K562 (cell line): ENCODE measurements at regions not wholly inside any gene's neighbourhood (a gene's known extent, or its start where the extent isn't known, plus 50 kb on each side); places are given as distances from the start of the nearest gene placed in this dataset.

Experiments used
- ATF4 ChIP-seq: fragments of 450-650 bp; formaldehyde crosslinking; IDR thresholded peaks from 2 replicates; pipeline ENCODE4 v1.4.0; 2022; ENCODE audit warnings: mild to moderate bottlenecking, moderate library complexity
- ATF6 ChIP-seq: sonication (generic); formaldehyde crosslinking; IDR thresholded peaks from 2 replicates; pipeline ENCODE4 v1.4.0; 2020; ENCODE audit warnings: mild to moderate bottlenecking, missing genetic modification reagents
- BRCA1 ChIP-seq, 2 experiments: fragments of 450-650 bp in 1 of 2; sonication (generic) in 1 of 2; formaldehyde crosslinking in 1 of 2; IDR thresholded peaks; 2 replicates each; pipeline versions ENCODE4 v1.5.0 to v1.6.1; 2017 to 2020; ENCODE audit warnings: mild to moderate bottlenecking in 1 of 2, missing genetic modification reagents in 1 of 2
- E2F3 ChIP-seq: fragments of 250-450 bp; sonication (Bioruptor Pico); IDR thresholded peaks from 2 replicates; pipeline ENCODE4 v1.4.0; 2020; ENCODE audit warnings: mild to moderate bottlenecking
- JUNB ChIP-seq: fragments of 450-650 bp; formaldehyde crosslinking; conservative IDR thresholded peaks from 2 replicates; pipeline ENCODE4 v1.4.0; 2020; ENCODE audit warnings: mild to moderate bottlenecking
- NFYB ChIP-seq: IDR thresholded peaks from 2 replicates; pipeline ENCODE4 v1.6.1; 2011; ENCODE audit warnings: mild to moderate bottlenecking, moderate library complexity; ENCODE audit not compliant: insufficient read length; ENCODE audit errors: extremely low read depth
- NR0B1 ChIP-seq: fragments of 450-650 bp; IDR thresholded peaks from one replicate; pipeline ENCODE4 v1.6.1; 2018; ENCODE audit warnings: mild to moderate bottlenecking, moderate library complexity; ENCODE audit not compliant: partially characterized antibody
- PHF21A ChIP-seq: fragments of 450-650 bp; IDR thresholded peaks from 2 replicates; pipeline ENCODE4 v1.6.1; 2017; ENCODE audit warnings: low read depth, borderline replicate concordance
- PHF8 ChIP-seq: fragments of 200-600 bp; sonication (generic); IDR thresholded peaks from 2 replicates; pipeline ENCODE4 v1.6.1; 2012; ENCODE audit warnings: mixed run types, mild to moderate bottlenecking, inconsistent platforms, low read length, moderate library complexity, borderline replicate concordance
- RFX7 ChIP-seq: fragments of 250-450 bp; sonication (Bioruptor Pico); IDR thresholded peaks from 2 replicates; pipeline ENCODE4 v1.5.1; 2021; ENCODE audit warnings: mild to moderate bottlenecking
- SMARCA4 ChIP-seq: fragments of 450-650 bp; IDR thresholded peaks from 2 replicates; pipeline ENCODE4 v1.6.1; 2016
- SMC3 ChIP-seq: conservative IDR thresholded peaks from 2 replicates; pipeline ENCODE4 v1.6.1; 2011; ENCODE audit warnings: low read depth, low read length, improper control_type of control experiment; ENCODE audit not compliant: insufficient read depth
- SRSF7 ChIP-seq: fragments of 200-400 bp; formaldehyde crosslinking; optimal IDR thresholded peaks from 2 replicates; pipeline ENCODE3; 2017; ENCODE audit warnings: mild to moderate bottlenecking, low read depth, low read length
- ZNF318 ChIP-seq, 2 experiments: fragments of 450-650 bp; IDR thresholded peaks; 2 replicates each; pipeline ENCODE4 v1.6.1; 2016; ENCODE audit warnings: mild to moderate bottlenecking in 2 of 2, borderline replicate concordance in 1 of 2, low read depth in 1 of 2, moderate library complexity in 1 of 2
- ZNF668 ChIP-seq: fragments of 250-450 bp; sonication (Bioruptor Pico); IDR thresholded peaks from 2 replicates; pipeline ENCODE4 v1.8.0; 2022; ENCODE audit warnings: mild to moderate bottlenecking, inconsistent platforms
- ZNF75A ChIP-seq: fragments of 450-650 bp; formaldehyde crosslinking; IDR thresholded peaks from 2 replicates; pipeline ENCODE4 v1.4.0; 2020; ENCODE audit warnings: mild to moderate bottlenecking

GRCh38 chr2:16613539-16614011 lies 52.1 kb downstream of the CYRIA start (continued):
- no peak for TF ChIP-seq ATF6 (CRISPR knock-in tag)
- no peak for TF ChIP-seq ZNF668 (CRISPR knock-in tag)
- no peak for TF ChIP-seq NFYB
- peak; percentile 79 for TF ChIP-seq SMC3
- TF ChIP-seq E2F3, result no peak
- no peak for TF ChIP-seq BRCA1 (IDR thresholded peaks at IDR 0.05)
- no peak for TF ChIP-seq BRCA1 (CRISPR knock-in tag; IDR thresholded peaks at IDR 0.05)
- no peak for TF ChIP-seq ZNF318 (IDR thresholded peaks at IDR 0.05; ENCODE audit: borderline replicate concordance in 1 of 2, low read depth in 1 of 2)
- no peak for TF ChIP-seq PHF8
- no peak for TF ChIP-seq RFX7
- TF ChIP-seq SMARCA4, result no peak
- no peak for TF ChIP-seq NR0B1
- TF ChIP-seq ATF4, result no peak
- no peak for TF ChIP-seq ZNF75A (CRISPR knock-in tag)
- no peak for TF ChIP-seq JUNB (CRISPR knock-in tag)
- TF ChIP-seq PHF21A, result no peak
- TF ChIP-seq SRSF7, result no peak
